Vagina (tissue), 2 donors: ENCODE measurements at regions not wholly inside any gene's neighbourhood (a gene's known extent, or its start where the extent isn't known, plus 50 kb on each side); places are given as distances from the start of the nearest gene placed in this dataset.
"Not testable (repeated sequence)": the region's sequence is repeated elsewhere in the genome, so short reads cannot be mapped to it uniquely, and the experiment has no call there.

Source experiments
- DNase-seq, 2 donors: peaks; one replicate each; pipeline ENCODE4 v3.0.0-alpha.2; 2017; ENCODE audit errors: extremely low spot score in 2 of 2
- H3K27ac ChIP-seq: fragments of 200-600 bp; sonication (generic); one replicate; pipeline ENCODE4 v1.5.1; 2019
- H3K27me3 ChIP-seq: fragments of 200-600 bp; sonication (generic); one replicate; pipeline ENCODE4 v1.5.1; 2019
- H3K36me3 ChIP-seq, 2 donors: fragments of 200-600 bp; sonication (generic); one replicate each; pipeline ENCODE4 v1.5.1; 2017 to 2019
- H3K4me1 ChIP-seq: fragments of 200-600 bp; sonication (generic); one replicate; pipeline ENCODE4 v1.5.1; 2019
- H3K4me3 ChIP-seq, 2 donors: fragments of 200-600 bp; sonication (generic); 1 replicate in 1 of 2; 2 replicates in 1 of 2; pipeline ENCODE4 v1.5.1; 2016 to 2019
- H3K9me3 ChIP-seq: fragments of 200-600 bp; sonication (generic); one replicate; pipeline ENCODE4 v1.5.1; 2019
- POLR2A ChIP-seq, 2 donors: fragments of 450-650 bp; IDR thresholded peaks; one replicate each; pipeline ENCODE4 v1.6.1; 2017; ENCODE audit warnings: antibody characterized with exemption in 2 of 2, mild to moderate bottlenecking in 2 of 2, moderate library complexity in 2 of 2
- POLR2AphosphoS5 ChIP-seq, 2 donors: sonication (generic); formaldehyde crosslinking; IDR thresholded peaks; one replicate each; pipeline ENCODE4 v1.9.0; 2017; ENCODE audit warnings: antibody characterized with exemption in 2 of 2, mild to moderate bottlenecking in 2 of 2, low read depth in 1 of 2; ENCODE audit not compliant: insufficient read depth in 1 of 2
- intact Hi-C: fragments of 100-400 bp; cut with DNase I; formaldehyde crosslinking; loops from one replicate; pipeline ENCODE4 v1.15.1; 2023
- TF ChIP-seq, protein P1 (sequence below), 3 experiments: fragments of 450-650 bp in 2 of 3; fragments of 200-600 bp in 1 of 3; sonication (generic) in 1 of 3; IDR thresholded peaks; one replicate each; pipeline ENCODE4 v1.5.1; 2017 to 2019; ENCODE audit warnings: antibody characterized with exemption in 3 of 3, mild to moderate bottlenecking in 2 of 3, moderate library complexity in 2 of 3

- Histone ChIP-seq H3K27ac (peak overlapping the region; percentile 13), H3K36me3 (no peaks in the 10 kb centered on the region), H3K4me3 (no peak overlapping the region), H3K27me3 (no peaks in the 10 kb centered on the region), H3K9me3 (no peaks in the 10 kb centered on the region), H3K4me1 (peaks cover 33% of the 10 kb centered on the region)
- no peak for DNase-seq
- TF ChIP-seq POLR2A (IDR thresholded peaks at IDR 0.05): no peak
- TF ChIP-seq, protein P1, sequence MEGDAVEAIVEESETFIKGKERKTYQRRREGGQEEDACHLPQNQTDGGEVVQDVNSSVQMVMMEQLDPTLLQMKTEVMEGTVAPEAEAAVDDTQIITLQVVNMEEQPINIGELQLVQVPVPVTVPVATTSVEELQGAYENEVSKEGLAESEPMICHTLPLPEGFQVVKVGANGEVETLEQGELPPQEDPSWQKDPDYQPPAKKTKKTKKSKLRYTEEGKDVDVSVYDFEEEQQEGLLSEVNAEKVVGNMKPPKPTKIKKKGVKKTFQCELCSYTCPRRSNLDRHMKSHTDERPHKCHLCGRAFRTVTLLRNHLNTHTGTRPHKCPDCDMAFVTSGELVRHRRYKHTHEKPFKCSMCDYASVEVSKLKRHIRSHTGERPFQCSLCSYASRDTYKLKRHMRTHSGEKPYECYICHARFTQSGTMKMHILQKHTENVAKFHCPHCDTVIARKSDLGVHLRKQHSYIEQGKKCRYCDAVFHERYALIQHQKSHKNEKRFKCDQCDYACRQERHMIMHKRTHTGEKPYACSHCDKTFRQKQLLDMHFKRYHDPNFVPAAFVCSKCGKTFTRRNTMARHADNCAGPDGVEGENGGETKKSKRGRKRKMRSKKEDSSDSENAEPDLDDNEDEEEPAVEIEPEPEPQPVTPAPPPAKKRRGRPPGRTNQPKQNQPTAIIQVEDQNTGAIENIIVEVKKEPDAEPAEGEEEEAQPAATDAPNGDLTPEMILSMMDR (IDR thresholded peaks at IDR 0.05): no peak
- no peak for TF ChIP-seq POLR2AphosphoS5 (IDR thresholded peaks at IDR 0.05; ENCODE audit: insufficient read depth in 1 of 2, low read depth in 1 of 2)
- intact Hi-C loops: no loop called here
These were observed 94.7 kb upstream of the SLC25A33 start for GRCh38 chr1:9444532-9444931.

DNA sequence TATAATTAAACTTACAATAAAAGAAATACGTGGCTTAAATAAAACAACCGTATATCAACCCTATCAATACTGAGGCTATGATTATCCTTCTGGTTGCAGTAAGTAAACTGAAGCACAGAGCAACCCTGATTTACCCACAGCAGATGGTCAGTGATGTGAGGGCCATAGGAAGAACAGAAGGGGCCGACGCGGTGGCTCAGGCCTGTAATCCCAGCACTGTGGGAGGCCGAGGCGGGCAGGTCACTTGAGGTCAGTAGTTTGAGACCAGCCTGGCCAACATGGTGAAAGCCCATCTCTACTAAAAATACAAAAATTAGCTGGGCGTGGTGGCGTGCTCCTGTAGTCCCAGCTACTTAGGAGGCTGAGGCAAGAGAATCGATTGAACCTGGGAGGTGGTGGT is 94.2 kb upstream of the SLC25A33 start:
- intact Hi-C loops, H3K36me3 ChIP-seq, DNase-seq, H3K9me3 ChIP-seq, H3K27me3 ChIP-seq, H3K4me3 ChIP-seq, H3K27ac ChIP-seq: not testable (repeated sequence)
- peaks cover 35% of the 10 kb centered on the region for H3K4me1 ChIP-seq

- DNase-seq: no peak
- Histone ChIP-seq H3K4me1 (peaks cover 30% of the 10 kb centered on the region), H3K36me3 (no peaks in the 10 kb centered on the region), H3K9me3 (no peaks in the 10 kb centered on the region), H3K27ac (no peak overlapping the region), H3K27me3 (no peaks in the 10 kb centered on the region), H3K4me3 (no peak overlapping the region)
- intact Hi-C loops: loop anchor here (2.0 kb wide), 1 partner anchor 75 kb away; no protein-coding TSS in a partner anchor
- TF ChIP-seq POLR2A (IDR thresholded peaks at IDR 0.05) (no peak), POLR2AphosphoS5 (IDR thresholded peaks at IDR 0.05; ENCODE audit: insufficient read depth in 1 of 2, low read depth in 1 of 2) (no peak)
- TF ChIP-seq, protein P1 (IDR thresholded peaks at IDR 0.05): no peak
These were observed 91.9 kb upstream of the SLC25A33 start for GRCh38 chr1:9447215-9447960.

- DNase-seq: no peak
- TF ChIP-seq POLR2A (IDR thresholded peaks at IDR 0.05) (no peak), POLR2AphosphoS5 (IDR thresholded peaks at IDR 0.05; ENCODE audit: insufficient read depth in 1 of 2, low read depth in 1 of 2) (no peak)
- TF ChIP-seq, protein P1 (IDR thresholded peaks at IDR 0.05): no peak
- H3K27me3 ChIP-seq: no peaks in the 10 kb centered on the region
- H3K36me3 ChIP-seq: no peaks in the 10 kb centered on the region
- H3K4me3 ChIP-seq: no peak overlapping the region
- intact Hi-C loops: no loop called here
- peak overlapping the region; percentile 63 for H3K27ac ChIP-seq
- peaks cover 28% of the 10 kb centered on the region for H3K4me1 ChIP-seq
- H3K9me3 ChIP-seq: no peaks in the 10 kb centered on the region
These were observed 90.8 kb upstream of the SLC25A33 start for GRCh38 chr1:9448132-9449109.

DNA sequence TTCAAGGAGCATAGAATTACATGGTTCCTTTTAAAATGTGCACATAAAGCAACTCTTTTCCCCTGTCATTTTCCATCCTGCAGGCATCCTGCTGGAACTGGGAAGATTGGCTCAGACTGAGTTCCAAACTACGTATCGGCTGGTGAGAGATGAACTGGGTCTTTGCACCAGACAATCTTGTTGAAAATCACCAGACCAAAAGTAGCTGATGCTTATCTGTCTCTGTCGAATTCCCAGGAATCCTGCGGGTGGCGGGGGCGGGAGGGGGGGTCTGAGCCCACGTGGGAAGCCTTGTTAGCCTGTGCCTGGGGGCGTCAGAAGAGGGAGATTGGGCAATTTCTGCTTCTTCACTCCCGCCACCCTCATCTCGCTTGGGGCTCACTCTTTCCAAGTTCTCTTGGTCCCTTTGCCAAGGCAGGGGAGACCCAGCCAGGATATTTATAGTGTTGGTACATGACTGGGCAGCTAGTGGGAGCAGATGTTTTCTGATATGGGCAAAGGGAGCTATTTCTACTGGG is 90.1 kb upstream of the SLC25A33 start:
- no peaks in the 10 kb centered on the region for H3K9me3 ChIP-seq
- H3K27me3 ChIP-seq: no peaks in the 10 kb centered on the region
- H3K4me3 ChIP-seq: no peak overlapping the region
- no peaks in the 10 kb centered on the region for H3K36me3 ChIP-seq
- peaks cover 32% of the 10 kb centered on the region for H3K4me1 ChIP-seq
- peak overlapping the region; percentile 63 for H3K27ac ChIP-seq
- peak in 1 of 2 donors; percentile 29 for TF ChIP-seq POLR2AphosphoS5 (IDR thresholded peaks at IDR 0.05; ENCODE audit: insufficient read depth in 1 of 2, low read depth in 1 of 2)
- TF ChIP-seq POLR2A (IDR thresholded peaks at IDR 0.05): no peak
- no peak for DNase-seq
- intact Hi-C loops: no loop called here
